GM18867 (cell line): ENCODE measurements at regions not wholly inside any gene's neighbourhood (a gene's known extent, or its start where the extent isn't known, plus 50 kb on each side); places are given as distances from the start of the nearest gene placed in this dataset.
A peak's percentile ranks its signal among the peaks of the same experiment; 100 is the strongest.
"Not testable (repeated sequence)": the region's sequence is repeated elsewhere in the genome, so short reads cannot be mapped to it uniquely, and the experiment has no call there.

Experiments
- ATAC-seq: cut with Tn5 transposase; IDR thresholded peaks from one replicate; pipeline ENCODE4 v1.9.1; 2021; ENCODE audit warnings: mild to moderate bottlenecking, moderate library complexity; ENCODE audit not compliant: unreplicated experiment

DNA sequence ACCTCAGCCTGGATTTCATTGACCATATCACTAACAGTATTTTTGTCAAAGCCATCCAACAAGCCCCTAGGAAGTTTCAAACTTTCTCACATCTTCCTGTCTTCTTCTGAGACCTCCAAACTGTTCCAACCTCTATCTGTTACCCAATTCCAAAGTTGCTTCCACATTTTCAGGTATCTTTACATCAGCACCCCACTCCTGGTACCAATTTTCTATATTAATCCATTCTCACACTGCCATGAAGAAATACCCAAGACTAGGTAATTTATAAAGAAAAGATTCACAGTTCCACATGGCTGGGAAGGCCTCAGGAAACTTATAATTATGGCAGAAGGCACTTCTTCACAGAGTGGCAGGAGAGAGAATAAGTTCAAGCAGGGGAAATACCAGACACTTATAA lies 571.9 kb upstream of the PHF14 start:
- ATAC-seq, result no peak

DNA sequence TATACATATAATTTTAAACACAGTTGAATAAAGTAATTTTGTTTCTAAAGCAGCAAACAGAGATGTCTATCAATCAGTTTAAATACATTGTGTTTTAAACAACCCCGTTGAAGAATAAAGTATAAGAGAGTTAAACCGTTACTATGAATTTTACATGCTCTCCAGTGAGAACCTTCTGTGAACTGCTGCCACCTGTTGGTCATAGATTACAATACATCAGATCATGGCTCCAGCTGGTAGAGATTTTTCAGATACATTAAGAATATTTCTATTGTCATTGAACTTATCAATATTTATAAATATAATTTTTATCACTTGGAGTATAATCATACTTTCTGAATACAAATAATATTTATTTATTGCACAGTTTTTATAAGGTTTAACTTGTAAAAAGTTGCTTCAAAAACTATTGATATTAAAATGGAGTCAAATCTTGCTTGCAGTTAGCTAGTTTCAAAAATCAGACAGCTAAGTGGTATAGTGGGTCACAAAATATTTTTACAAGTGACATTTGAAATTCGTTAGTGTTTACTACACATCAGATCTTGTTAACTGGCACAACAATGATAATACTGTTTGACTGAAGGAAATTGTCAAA lies 561.2 kb upstream of the PHF14 start:
- peak; percentile 91 for ATAC-seq

DNA sequence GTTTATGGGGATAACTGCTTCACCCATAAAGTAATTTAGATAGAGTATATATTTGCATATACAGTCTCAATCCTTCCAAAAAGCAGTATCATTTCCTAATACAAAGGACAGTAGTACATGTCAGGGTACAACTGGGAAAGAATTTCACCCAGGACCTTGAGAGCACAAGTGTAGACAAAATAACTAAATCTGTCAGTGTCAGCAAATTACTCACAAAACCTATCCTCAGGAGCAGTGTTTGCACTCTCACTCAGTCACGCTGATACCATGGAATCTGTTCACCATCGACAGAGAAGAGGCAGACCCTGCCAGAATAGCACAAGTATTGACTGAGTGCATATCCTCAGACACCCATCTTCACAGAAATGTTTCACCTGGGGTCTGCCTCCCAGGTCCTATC lies 554.7 kb upstream of the PHF14 start:
- no peak for ATAC-seq

DNA sequence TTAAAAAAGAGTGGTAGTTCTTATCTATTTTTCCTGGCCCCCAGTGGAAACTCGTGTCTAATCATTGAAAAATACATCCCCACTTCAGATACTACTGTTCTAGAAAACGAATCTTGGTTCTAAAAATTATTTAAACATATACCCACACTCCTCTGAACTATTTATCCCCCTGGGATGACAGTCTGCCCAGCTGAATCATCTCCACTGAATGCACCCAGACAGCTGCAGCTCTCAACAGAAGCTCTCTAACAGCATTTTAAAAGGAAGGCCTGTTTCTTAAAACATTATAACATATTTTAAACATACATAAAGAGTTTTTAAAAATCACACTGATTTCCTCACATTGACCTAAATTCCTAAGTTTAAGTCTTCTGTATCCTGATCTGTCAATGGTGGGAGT lies 544.6 kb upstream of the PHF14 start:
- no peak for ATAC-seq

DNA sequence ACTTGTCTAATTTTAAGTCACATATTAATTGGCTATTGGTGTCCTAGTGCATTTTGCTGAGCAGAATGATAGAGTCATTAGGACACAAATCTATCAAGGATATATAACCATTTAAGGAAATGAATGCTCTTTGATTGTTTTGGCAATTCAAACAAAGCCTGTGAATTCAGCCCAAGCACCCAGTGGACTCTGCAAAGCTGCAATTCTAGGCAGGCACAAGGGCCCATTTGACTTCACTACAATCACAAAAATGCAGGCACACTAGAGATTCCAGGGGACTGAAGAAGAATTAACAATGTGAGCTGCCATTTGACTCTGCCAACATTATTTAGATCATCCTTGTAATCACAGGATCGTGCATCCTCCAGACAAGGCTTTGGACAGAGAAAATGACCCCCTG lies 544.2 kb upstream of the PHF14 start:
- ATAC-seq, result no peak

DNA sequence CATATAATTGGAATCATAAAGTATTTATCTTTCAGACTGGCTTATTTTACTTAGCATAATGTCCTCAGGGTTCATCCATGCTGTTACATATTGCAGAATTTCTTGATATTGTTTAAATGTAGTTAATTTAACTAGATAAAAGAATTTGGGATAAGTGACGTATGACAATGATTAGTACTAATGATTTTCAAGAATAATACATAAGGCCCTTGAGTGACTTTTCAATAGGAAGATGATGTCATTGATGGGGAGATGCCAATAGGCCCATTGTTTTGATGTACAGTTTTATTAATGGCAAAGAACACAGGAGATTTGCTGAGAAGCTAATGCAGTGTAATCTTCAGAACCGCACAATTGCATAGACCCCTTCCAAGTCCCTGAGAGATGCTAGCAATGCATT lies 537.4 kb upstream of the PHF14 start:
- ATAC-seq, result no peak

DNA sequence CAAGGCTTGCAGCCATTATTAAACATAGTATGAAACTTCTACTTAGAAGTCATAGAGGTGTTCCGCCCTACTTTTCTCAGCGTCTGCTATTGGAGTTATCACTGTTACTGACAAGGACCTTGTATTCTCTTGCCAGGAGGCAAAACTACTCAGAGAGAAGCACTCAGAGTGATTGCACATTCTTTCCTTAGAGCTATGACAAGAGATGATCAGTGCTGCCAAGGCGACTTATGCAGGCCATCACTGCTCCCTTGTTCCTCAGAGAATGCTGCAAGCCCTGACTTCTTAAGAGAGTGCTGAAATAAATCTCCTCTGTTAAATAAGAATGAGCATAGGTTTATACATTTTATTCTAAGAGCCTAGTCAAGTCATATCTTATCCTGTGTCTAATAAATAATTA lies 534.6 kb upstream of the PHF14 start:
- no peak for ATAC-seq

DNA sequence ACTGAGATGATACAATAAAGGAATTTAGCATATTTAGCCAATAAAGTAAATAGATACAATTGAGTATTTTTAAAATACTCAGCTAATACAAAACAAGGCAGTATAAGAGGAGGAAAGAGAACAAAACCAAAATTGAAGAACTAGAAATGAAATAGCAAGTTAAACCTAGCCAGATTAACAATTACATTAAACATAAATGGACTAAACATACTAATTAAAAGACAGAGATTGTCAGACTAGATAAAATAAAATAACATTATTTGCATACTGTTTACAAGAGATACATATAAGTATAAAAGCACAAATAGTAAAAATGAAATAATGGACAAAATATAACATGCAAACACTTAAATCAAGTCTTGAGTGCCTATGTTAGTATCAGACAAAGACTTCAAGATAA lies 517.7 kb upstream of the PHF14 start:
- no peak for ATAC-seq

DNA sequence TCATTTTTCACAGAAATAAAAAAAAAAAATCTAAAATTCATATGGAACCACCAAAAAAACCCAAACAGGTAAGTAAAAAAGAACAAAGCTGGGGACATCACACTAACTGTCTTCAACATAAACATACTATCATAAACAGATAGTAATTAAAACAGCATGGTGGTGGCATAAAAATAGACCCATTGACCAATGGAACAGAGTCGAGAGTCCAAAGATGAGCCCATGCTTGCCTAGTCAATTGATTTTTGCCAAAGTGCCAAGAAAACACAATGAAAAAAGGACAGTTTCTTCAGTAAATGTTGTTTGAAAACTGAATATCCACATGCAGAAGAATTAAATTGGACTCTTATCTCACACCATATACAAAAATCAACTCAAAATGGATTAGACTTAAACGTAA lies 513.2 kb upstream of the PHF14 start:
- no peak for ATAC-seq

DNA sequence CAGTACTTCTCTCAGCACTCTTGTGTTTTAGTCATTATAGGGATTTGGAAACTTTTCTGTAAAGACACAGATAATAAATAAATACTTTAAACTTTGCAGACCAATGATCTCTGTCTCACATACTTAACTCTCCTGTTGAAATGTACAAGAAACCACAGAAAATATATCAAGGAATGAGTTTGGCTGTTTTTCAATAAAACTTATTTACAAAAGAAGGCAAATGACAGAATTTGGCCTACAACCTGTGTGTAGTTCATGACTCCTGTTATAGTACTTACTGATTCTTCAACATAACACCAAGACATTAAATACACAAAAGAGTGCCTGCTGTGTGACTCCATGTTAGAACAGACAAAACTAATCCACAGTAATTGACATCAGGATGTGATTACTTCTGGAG lies 510.0 kb upstream of the PHF14 start:
- ATAC-seq, result no peak

DNA sequence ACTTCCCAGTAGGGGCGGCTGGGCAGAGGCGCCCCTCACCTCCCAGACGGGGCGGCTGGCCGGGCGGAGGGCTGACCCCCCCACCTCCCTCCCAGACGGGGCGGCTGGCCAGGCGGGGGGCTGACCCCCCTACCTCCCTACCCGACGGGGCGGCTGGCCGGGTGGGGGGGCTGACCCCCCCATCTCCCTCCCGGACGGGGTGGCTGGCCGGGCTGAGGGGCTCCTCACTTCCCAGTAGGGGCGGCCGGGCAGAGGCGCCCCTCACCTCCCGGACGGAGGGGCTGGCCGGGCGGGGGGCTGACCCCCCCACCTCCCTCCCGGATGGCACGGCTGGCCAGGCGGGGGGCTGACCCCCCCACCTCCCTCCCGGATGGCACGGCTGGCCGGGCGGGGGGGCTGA lies 508.1 kb upstream of the PHF14 start:
- ATAC-seq, result not testable (repeated sequence)

DNA sequence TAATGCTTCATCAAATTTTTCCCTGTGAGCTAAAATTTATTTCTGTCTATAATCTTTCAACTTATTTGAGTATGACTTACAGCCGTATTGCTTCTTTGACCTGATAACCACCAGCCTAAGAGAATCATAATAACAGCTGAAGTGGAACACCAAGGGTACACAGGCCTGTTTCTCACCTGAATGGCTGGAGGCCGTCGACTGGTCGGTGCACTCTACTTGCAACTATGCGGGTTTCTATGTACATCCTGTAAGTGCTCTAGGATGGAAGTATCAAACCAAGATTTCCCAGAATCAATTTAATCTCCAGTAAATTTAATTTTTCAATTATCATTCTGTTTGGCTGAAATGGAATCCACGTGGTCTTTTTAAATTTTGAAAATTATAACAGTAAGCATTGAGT lies 504.8 kb upstream of the PHF14 start:
- no peak for ATAC-seq

DNA sequence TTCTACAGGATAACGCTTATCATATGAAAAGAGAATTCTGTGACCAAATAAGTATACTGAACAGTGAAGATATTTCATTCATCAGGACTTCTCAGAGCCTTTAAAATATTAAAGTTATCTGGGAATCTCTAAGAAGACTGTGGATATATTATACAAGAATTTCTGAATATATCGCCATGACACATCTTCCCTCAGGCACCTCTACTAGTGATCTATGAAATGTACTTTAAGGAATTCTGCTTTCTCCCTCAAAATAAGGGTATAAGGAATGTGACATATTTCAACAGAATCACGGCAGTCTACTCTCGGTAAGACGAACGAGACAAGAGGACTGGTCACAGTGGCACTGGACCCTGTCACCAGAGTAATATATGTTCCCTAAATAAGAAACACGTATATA lies 504.2 kb upstream of the PHF14 start:
- ATAC-seq, result no peak

DNA sequence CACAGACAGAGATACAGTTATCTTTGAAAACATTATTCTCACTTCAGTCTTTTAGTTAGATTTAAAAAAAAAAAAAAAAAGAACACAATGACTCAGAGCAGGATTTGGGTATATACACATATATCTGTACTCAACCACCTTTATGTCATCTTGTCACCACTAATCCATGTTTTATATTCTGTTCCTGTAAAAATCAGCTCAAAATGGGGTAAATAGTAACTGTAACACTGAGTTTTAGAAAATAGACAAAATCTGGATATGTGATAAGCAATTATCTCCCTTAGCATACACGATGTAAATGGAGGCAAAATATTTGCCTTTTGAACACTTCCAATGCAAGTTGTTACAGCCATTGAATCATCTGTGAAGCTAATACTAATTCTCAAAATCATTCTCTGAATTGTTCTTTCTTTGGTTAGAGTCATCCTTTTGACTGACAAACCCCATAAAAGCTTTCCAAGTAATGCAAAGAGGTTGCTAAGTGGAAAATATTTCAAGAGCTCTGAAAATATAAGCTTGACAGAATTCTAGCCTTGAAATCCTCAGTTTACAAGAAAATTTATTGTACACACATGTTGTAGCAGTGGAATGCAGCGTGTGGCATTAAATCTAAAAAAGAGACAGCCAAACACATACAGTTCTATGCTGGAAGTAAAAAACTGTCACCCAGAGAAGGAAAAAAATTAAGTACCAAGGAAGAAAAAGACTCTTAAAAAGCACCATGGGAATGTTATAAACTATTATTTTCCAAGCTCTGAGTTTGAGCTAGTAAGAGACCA lies 502.2 kb upstream of the PHF14 start:
- no peak for ATAC-seq

DNA sequence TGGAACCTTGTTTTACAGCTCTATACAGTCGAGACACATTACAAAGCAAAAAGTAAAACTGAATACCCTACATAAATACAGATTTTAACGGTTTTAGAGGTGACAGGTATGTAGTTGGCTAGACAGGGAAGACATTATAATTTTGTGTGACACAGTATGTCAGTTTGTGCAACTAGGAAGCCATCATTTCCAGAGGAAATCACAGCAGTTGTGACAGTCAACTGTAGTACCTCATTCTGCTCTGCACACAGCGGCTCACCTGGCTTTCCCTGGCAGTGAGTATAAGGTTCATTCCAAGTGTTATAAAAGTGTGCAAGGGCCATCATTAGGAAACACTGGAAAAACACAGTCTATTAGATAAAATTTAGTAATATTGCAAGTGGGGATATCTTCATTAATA lies 501.6 kb upstream of the PHF14 start:
- no peak for ATAC-seq

DNA sequence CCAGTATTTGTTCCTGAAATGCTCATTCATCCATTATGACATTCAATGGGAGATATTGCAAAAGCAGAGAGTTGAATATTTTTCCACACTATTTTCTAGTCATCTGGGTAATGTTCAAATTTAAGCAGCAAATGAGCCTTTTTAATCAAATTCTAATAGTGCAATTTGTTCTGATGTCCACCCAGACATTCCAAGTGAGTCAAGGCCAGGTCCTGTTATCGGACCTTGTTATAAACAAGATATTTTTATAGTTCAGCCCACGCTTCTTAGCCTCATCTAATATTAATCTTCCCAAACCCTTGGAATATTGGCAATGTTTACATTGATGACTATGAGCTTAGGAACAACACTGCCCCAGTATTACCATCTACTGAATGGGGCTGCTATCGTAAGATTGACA lies 500.1 kb upstream of the PHF14 start:
- no peak for ATAC-seq

DNA sequence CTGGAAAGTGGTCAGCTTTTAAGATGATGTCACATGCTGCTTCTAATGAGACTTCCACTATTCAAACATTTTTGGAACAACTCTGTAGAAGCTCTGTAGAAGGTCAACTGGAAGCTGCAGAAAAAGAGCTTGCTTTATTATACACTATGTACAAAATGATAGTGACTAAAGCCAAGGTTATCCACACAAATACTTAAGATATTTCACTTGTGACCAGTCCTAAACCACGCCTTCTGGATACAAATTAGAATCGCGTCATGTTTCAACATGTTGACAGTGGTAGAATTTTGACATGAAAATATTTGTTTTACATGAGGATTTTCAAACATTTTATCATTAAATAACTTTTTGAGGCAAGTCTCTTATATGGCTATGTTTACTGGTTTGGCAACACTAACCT lies 499.6 kb upstream of the PHF14 start:
- ATAC-seq, result no peak

DNA sequence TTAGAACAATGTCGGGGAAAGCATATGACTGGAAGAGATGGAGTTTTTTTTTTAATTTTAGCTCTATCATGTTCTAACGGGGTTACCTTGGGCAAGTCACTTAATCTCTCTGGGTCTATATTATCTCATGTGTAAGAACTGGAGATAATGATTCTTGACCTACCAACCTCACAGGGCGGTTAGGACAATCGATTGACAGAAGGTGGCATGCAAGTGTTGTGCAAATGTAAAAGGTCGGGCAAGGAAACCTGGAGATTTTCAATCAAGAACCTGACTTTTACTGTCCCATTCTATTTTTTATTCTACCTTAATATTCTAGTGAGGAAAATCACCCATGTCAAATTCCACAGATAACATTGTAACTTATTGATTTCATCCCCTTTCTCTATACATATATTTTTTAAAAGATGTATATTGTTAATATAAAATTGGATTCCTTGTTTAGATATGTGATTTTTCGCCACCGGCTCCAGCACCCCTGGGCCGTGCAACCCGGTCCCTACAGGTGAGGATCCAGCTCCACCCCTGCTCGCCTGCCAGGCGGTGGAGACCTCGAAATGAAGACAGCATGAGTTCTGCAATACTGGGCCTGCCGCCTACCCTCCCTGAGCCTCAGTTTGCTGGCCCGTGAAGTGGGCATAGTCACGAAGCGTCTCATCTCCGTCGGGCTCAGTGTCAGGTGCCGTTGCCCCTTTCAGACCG lies 497.6 kb upstream of the PHF14 start:
- no peak for ATAC-seq

DNA sequence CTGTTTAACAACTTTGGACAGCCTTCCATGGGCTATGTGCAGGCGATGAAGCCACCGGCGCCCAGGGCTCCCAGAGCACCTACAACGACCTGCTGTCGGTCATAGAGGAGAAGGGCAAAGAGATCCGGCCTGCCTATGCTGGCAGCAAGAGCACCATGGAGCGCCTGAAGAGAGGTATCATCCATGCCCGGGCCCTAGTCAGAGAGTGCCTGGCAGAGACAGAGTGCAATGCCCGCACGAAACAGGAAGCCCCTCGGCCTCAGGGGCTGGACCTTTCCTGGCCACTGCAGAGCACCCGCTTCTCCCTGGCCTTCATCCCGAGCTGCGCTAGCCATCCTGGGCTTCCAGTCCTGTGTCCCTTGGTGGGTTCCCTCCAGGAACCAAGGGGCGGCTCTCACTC lies 497.0 kb upstream of the PHF14 start:
- no peak for ATAC-seq

DNA sequence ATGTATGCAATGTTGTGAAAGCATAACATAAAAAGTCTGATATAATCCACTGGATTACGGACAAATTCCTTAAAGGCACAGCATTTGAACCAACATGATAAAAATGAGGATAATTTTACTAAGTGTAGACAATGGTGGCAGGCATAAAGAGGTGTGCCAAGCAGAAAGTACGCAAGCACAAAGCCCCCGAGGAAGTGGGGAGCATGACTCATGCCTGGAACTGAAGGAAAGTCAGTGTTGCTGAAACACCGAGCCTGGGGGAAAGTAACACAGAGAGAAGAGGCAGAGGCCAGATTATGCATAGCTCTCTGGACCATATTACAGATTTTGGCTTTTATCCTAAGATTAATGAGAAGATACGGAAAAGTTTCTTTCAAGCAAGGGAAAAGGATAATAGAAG lies 490.0 kb upstream of the PHF14 start:
- no peak for ATAC-seq

DNA sequence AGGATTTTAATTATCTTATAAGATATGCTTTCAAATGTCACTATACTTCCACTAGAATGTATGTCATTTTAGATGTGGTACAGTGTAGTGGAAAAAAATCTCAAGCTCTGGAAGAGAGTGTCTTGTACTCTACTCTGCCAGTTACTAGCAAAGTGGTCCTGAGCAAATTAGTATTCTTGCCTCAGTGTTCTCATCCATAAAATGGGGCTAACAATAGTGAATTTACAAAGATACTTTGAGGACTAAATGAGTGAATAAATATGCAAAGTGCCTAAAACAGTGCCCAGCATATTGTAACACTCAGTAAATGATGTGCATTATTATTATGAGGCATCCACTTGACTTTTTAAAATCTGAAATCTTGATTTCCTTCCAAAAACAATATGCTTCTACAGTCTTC lies 488.9 kb upstream of the PHF14 start:
- ATAC-seq, result no peak

DNA sequence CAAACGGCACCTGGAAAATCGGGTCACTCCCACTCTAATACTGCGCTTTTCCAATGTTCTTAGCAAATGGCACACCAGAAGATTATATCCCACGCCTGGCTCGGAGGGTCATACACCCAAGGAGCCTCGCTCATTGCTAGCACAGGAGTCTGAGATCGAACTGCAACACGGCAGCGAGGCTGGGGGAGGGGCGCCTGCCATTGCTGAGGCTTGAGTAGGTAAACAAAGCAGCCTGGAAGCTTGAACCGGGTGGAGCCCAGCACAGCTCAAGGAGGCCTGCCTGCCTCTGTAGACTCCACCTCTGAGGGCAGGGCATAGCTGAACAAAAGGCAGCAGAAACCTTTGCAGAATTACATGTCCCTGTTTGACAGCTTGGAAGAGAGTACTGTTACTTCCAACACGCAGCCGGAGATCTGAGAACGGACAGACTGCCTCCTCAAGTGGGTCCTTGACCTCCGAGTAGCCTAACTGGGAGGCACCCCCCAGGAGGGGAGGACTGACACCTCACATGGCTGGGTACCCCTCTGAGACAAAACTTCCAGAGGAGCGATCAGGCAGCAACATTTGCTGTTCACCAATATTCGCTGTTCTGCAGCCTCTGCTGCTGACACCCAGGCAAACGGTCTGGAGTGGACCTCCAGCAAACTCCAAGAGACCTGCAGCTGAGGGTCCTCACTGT lies 472.3 kb upstream of the PHF14 start:
- not testable (repeated sequence) for ATAC-seq
